Right lobe of liver (tissue), 6 donors: ENCODE measurements at regions not wholly inside any gene's neighbourhood (a gene's known extent, or its start where the extent isn't known, plus 50 kb on each side); places are given as distances from the start of the nearest gene placed in this dataset.

Experiments
- ATAC-seq, 4 donors: fragments of 200-7000 bp; cut with Tn5 transposase; one replicate each; pipeline ENCODE4 v1.9.1; 2020; ENCODE audit warnings: mild to moderate bottlenecking in 4 of 4, moderate library complexity in 4 of 4
- DNase-seq, 3 donors: peaks; one replicate each; pipeline ENCODE4 v3.0.0-alpha.2; 2020
- H3K27ac ChIP-seq, 3 donors: fragments of 200-600 bp; one replicate each; pipeline ENCODE4 v1.8.0; 2022
- H3K27me3 ChIP-seq, 2 donors: fragments of 200-600 bp; one replicate each; pipeline ENCODE4 v1.8.0; 2022
- H3K36me3 ChIP-seq, 4 donors: fragments of 200-600 bp; sonication (generic) in 1 of 4; one replicate each; pipeline versions ENCODE4 v1.5.1 to v1.8.0; 2017 to 2022; ENCODE audit warnings: control low read depth in 1 of 4
- H3K4me1 ChIP-seq, 4 donors: fragments of 200-600 bp; sonication (generic) in 1 of 4; one replicate each; pipeline versions ENCODE4 v1.5.1 to v1.8.0; 2017 to 2022; ENCODE audit warnings: control low read depth in 1 of 4
- H3K4me3 ChIP-seq, 3 donors: fragments of 200-600 bp; one replicate each; pipeline ENCODE4 v1.8.0; 2022
- H3K9me3 ChIP-seq, 4 donors: fragments of 200-600 bp; sonication (generic) in 1 of 4; one replicate each; pipeline versions ENCODE4 v1.5.1 to v1.8.0; 2017 to 2022; ENCODE audit warnings: control low read depth in 1 of 4
- POLR2A ChIP-seq: fragments of 450-650 bp; IDR thresholded peaks from one replicate; pipeline ENCODE4 v1.6.1; 2017; ENCODE audit warnings: antibody characterized with exemption, mild to moderate bottlenecking
- WGBS: methylation state at CpG from one replicate; pipeline ENCODE4 v1.1.6; 2018; ENCODE audit warnings: low coverage, low lambda C conversion rate; ENCODE audit not compliant: insufficient coverage; ENCODE audit errors: missing lambda C conversion rate; 5-methylcytosine and 5-hydroxymethylcytosine counted together
- intact Hi-C, 2 donors: fragments of 100-400 bp; cut with DNase I; formaldehyde crosslinking; loops; one replicate each; pipeline versions ENCODE4 v1.11.2 to v1.14.1; 2022
- TF ChIP-seq, protein P1 (sequence below), 4 donors: fragments of 200-600 bp in 3 of 4; fragments of 450-650 bp in 1 of 4; IDR thresholded peaks; one replicate each; pipeline versions ENCODE4 v1.5.1 to v1.8.0; 2016 to 2022; ENCODE audit warnings: antibody characterized with exemption in 4 of 4, mild to moderate bottlenecking in 2 of 4
- donor health status: DM: no; HTN: yes; CAD: no.
- donor health status: DM: no; HTN: no; CAD: no.
- donor health status: DM: no; HTN: no; CAD: no.
- donor health status: DM: no; HTN: yes; CAD: no.
- donor health status: DM: no; HTN: yes; CAD: no.

DNA sequence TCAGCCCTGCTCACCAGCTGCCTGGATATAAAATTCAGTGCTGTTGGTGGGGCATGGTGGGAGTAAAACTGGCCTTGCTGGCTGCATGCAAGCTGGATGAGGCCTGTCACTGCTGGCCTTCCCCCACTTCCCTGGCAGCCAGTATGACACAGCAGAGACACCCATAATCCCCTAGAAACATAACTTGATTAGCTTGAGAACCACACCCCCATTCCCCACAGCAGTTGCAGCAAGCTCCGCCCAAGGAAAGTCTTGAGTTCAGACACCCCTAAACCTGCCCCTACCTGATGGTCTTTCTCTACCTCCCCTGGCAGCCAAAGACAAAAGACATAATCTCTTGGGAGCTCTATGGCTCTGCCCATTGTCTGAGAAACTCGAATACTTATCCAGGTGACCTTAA lies 405.1 kb upstream of the NECTIN3 start:
- no peaks in the 10 kb centered on the region for H3K36me3 ChIP-seq
- WGBS, result 71% methylated on average over 1 of the region's 2 CpGs
- no peak overlapping the region for H3K4me3 ChIP-seq
- DNase-seq (no peak), ATAC-seq (no peak)
- no peak overlapping the region for H3K27ac ChIP-seq
- no peak for TF ChIP-seq POLR2A
- TF ChIP-seq, protein P1, sequence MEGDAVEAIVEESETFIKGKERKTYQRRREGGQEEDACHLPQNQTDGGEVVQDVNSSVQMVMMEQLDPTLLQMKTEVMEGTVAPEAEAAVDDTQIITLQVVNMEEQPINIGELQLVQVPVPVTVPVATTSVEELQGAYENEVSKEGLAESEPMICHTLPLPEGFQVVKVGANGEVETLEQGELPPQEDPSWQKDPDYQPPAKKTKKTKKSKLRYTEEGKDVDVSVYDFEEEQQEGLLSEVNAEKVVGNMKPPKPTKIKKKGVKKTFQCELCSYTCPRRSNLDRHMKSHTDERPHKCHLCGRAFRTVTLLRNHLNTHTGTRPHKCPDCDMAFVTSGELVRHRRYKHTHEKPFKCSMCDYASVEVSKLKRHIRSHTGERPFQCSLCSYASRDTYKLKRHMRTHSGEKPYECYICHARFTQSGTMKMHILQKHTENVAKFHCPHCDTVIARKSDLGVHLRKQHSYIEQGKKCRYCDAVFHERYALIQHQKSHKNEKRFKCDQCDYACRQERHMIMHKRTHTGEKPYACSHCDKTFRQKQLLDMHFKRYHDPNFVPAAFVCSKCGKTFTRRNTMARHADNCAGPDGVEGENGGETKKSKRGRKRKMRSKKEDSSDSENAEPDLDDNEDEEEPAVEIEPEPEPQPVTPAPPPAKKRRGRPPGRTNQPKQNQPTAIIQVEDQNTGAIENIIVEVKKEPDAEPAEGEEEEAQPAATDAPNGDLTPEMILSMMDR (IDR thresholded peaks at IDR 0.05), result no peak
- intact Hi-C loops, result no loop called here
- H3K27me3 ChIP-seq, result no peaks in the 10 kb centered on the region
- no peaks in the 10 kb centered on the region for H3K4me1 ChIP-seq
- H3K9me3 ChIP-seq, result no peaks in the 10 kb centered on the region

GRCh38 chr3:110667216-110667615 lies 404.4 kb upstream of the NECTIN3 start:
- DNase-seq (no peak), ATAC-seq (no peak)
- intact Hi-C loops, result no loop called here
- H3K9me3 ChIP-seq, result no peaks in the 10 kb centered on the region
- H3K4me3 ChIP-seq, result no peak overlapping the region
- no peaks in the 10 kb centered on the region for H3K36me3 ChIP-seq
- no peak overlapping the region for H3K27ac ChIP-seq
- no peaks in the 10 kb centered on the region for H3K4me1 ChIP-seq
- WGBS, result 89% methylated on average over 2 of the region's 2 CpGs
- no peaks in the 10 kb centered on the region for H3K27me3 ChIP-seq
- TF ChIP-seq POLR2A, result no peak
- TF ChIP-seq, protein P1 (IDR thresholded peaks at IDR 0.05), result no peak

DNA sequence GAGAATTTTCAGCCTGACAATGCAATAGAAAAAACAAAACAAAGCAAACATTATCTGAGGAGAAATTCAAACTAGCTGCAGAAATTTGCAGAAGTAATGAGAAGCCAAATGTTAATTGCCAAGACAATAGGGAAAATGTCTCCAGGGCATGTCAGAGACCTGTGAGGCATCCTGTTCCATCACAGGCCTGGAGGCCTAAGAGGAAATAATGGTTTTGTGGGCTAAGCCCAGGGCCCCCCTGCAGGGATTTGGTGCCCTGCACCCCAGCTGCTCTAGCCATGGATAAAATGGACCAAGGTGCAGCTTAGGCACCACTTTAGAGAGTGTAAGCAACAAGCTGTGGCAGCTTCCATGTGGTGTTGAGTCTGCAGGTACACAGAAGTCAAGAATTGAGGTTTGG lies 401.2 kb upstream of the NECTIN3 start:
- Histone ChIP-seq H3K4me3 (no peak overlapping the region), H3K4me1 (no peaks in the 10 kb centered on the region), H3K9me3 (no peaks in the 10 kb centered on the region), H3K27ac (no peak overlapping the region), H3K36me3 (no peaks in the 10 kb centered on the region), H3K27me3 (no peaks in the 10 kb centered on the region)
- ATAC-seq, result no peak
- intact Hi-C loops, result no loop called here
- no peak for DNase-seq
- no peak for TF ChIP-seq POLR2A
- TF ChIP-seq, protein P1 (IDR thresholded peaks at IDR 0.05), result no peak

GRCh38 chr3:110677506-110677905 lies 394.1 kb upstream of the NECTIN3 start:
- 84% methylated on average over 3 of the region's 3 CpGs for WGBS
- H3K27me3 ChIP-seq, result no peaks in the 10 kb centered on the region
- intact Hi-C loops, result no loop called here
- H3K9me3 ChIP-seq, result no peaks in the 10 kb centered on the region
- no peaks in the 10 kb centered on the region for H3K36me3 ChIP-seq
- ATAC-seq (no peak), DNase-seq (no peak)
- no peaks in the 10 kb centered on the region for H3K4me1 ChIP-seq
- TF ChIP-seq, protein P1 (IDR thresholded peaks at IDR 0.05), result no peak
- TF ChIP-seq POLR2A, result no peak
- no peak overlapping the region for H3K27ac ChIP-seq
- H3K4me3 ChIP-seq, result no peak overlapping the region

DNA sequence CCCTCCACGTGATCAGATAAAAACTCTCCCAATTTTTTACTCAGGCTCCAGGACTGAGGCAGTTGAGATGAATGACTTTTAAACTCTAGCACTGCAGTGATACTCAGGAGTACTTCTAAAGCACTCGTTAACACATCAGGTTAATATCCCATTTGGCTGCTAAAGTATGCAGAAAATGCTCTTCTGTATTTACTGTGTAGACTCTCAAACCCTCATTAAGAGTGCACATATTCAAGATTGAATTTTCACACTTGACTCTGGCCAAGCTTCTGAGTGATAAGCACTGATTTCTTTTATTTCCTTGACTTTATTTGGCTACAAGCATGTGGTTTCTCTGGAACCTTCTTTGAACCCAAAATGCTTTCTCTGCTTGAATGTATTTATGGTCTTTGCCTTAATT lies 392.3 kb upstream of the NECTIN3 start:
- no peak overlapping the region for H3K4me3 ChIP-seq
- H3K9me3 ChIP-seq, result no peaks in the 10 kb centered on the region
- DNase-seq, result no peak
- no peaks in the 10 kb centered on the region for H3K4me1 ChIP-seq
- no peaks in the 10 kb centered on the region for H3K27me3 ChIP-seq
- H3K27ac ChIP-seq, result no peak overlapping the region
- TF ChIP-seq POLR2A, result no peak
- TF ChIP-seq, protein P1 (IDR thresholded peaks at IDR 0.05), result no peak
- 56% methylated on average over 2 of the region's 2 CpGs for WGBS
- no peak for ATAC-seq
- intact Hi-C loops, result no loop called here
- H3K36me3 ChIP-seq, result no peaks in the 10 kb centered on the region
